ENCODE measurements at regions not wholly inside any gene's neighbourhood (a gene's known extent, or its start where the extent isn't known, plus 50 kb on each side); places are given as distances from the start of the nearest gene placed in this dataset.
"Not testable (repeated sequence)": the region's sequence is repeated elsewhere in the genome, so short reads cannot be mapped to it uniquely, and the experiment has no call there.

- H3K36me3 ChIP-seq (ENCODE audit: control insufficient read depth, low read depth, low read length); H3K4me1 ChIP-seq (ENCODE audit: control insufficient read depth, low read depth, low read length); H3K9me3 ChIP-seq (ENCODE audit: control insufficient read depth, low read depth, low read length); H3K27ac ChIP-seq (ENCODE audit: low read length); H3K27me3 ChIP-seq (ENCODE audit: control insufficient read depth, insufficient read depth, low read length); H3K9ac ChIP-seq (ENCODE audit: low read length); H3K4me3 ChIP-seq (ENCODE audit: low read length): not testable (repeated sequence)
These were observed 1290.6 kb upstream of the EYS start for GRCh38 chr6:66997579-66997978.

GRCh38 chr6:66995669-66996068 is 1288.6 kb upstream of the EYS start:
- H3K4me3 ChIP-seq (ENCODE audit: low read length) = no peak overlapping the region
- no peaks in the 10 kb centered on the region for H3K27me3 ChIP-seq (ENCODE audit: control insufficient read depth, insufficient read depth, low read length)
- no peak overlapping the region for H3K27ac ChIP-seq (ENCODE audit: low read length)
- no peaks in the 10 kb centered on the region for H3K4me1 ChIP-seq (ENCODE audit: control insufficient read depth, low read depth, low read length)
- H3K9me3 ChIP-seq (ENCODE audit: control insufficient read depth, low read depth, low read length) = peaks cover 3% of the 10 kb centered on the region
- no peaks in the 10 kb centered on the region for H3K36me3 ChIP-seq (ENCODE audit: control insufficient read depth, low read depth, low read length)
- no peak overlapping the region for H3K9ac ChIP-seq (ENCODE audit: low read length)

- H3K27me3 ChIP-seq (ENCODE audit: control insufficient read depth, insufficient read depth, low read length); H3K4me3 ChIP-seq (ENCODE audit: low read length); H3K9me3 ChIP-seq (ENCODE audit: control insufficient read depth, low read depth, low read length); H3K36me3 ChIP-seq (ENCODE audit: control insufficient read depth, low read depth, low read length); H3K4me1 ChIP-seq (ENCODE audit: control insufficient read depth, low read depth, low read length); H3K27ac ChIP-seq (ENCODE audit: low read length); H3K9ac ChIP-seq (ENCODE audit: low read length): not testable (repeated sequence)
These were observed 1286.7 kb upstream of the EYS start for GRCh38 chr6:66993708-66994107.

- Histone ChIP-seq H3K9ac (ENCODE audit: low read length) (no peak overlapping the region), H3K4me1 (ENCODE audit: control insufficient read depth, low read depth, low read length) (no peaks in the 10 kb centered on the region), H3K36me3 (ENCODE audit: control insufficient read depth, low read depth, low read length) (no peaks in the 10 kb centered on the region), H3K9me3 (ENCODE audit: control insufficient read depth, low read depth, low read length) (peaks cover 12% of the 10 kb centered on the region), H3K27ac (ENCODE audit: low read length) (no peak overlapping the region), H3K27me3 (ENCODE audit: control insufficient read depth, insufficient read depth, low read length) (no peaks in the 10 kb centered on the region), H3K4me3 (ENCODE audit: low read length) (no peak overlapping the region)
These were observed 1286.2 kb upstream of the EYS start for GRCh38 chr6:66993272-66993671.

GRCh38 chr6:66992660-66993059 is 1285.6 kb upstream of the EYS start:
- Histone ChIP-seq H3K9ac (ENCODE audit: low read length) (no peak overlapping the region), H3K27ac (ENCODE audit: low read length) (no peak overlapping the region), H3K9me3 (ENCODE audit: control insufficient read depth, low read depth, low read length) (peaks cover 12% of the 10 kb centered on the region), H3K4me3 (ENCODE audit: low read length) (no peak overlapping the region), H3K36me3 (ENCODE audit: control insufficient read depth, low read depth, low read length) (no peaks in the 10 kb centered on the region), H3K4me1 (ENCODE audit: control insufficient read depth, low read depth, low read length) (no peaks in the 10 kb centered on the region), H3K27me3 (ENCODE audit: control insufficient read depth, insufficient read depth, low read length) (no peaks in the 10 kb centered on the region)

GRCh38 chr6:66986940-66987339 is 1279.9 kb upstream of the EYS start:
- Histone ChIP-seq H3K36me3 (ENCODE audit: control insufficient read depth, low read depth, low read length) (no peaks in the 10 kb centered on the region), H3K4me3 (ENCODE audit: low read length) (no peak overlapping the region), H3K9me3 (ENCODE audit: control insufficient read depth, low read depth, low read length) (peaks cover 12% of the 10 kb centered on the region), H3K9ac (ENCODE audit: low read length) (no peak overlapping the region), H3K27ac (ENCODE audit: low read length) (no peak overlapping the region), H3K27me3 (ENCODE audit: control insufficient read depth, insufficient read depth, low read length) (no peaks in the 10 kb centered on the region), H3K4me1 (ENCODE audit: control insufficient read depth, low read depth, low read length) (no peaks in the 10 kb centered on the region)

GRCh38 chr6:66985816-66986215 is 1278.8 kb upstream of the EYS start:
- Histone ChIP-seq H3K4me3 (ENCODE audit: low read length) (no peak overlapping the region), H3K36me3 (ENCODE audit: control insufficient read depth, low read depth, low read length) (no peaks in the 10 kb centered on the region), H3K4me1 (ENCODE audit: control insufficient read depth, low read depth, low read length) (no peaks in the 10 kb centered on the region), H3K27ac (ENCODE audit: low read length) (no peak overlapping the region), H3K27me3 (ENCODE audit: control insufficient read depth, insufficient read depth, low read length) (no peaks in the 10 kb centered on the region), H3K9ac (ENCODE audit: low read length) (no peak overlapping the region), H3K9me3 (ENCODE audit: control insufficient read depth, low read depth, low read length) (peaks cover 9% of the 10 kb centered on the region)

- H3K36me3 ChIP-seq (ENCODE audit: control insufficient read depth, low read depth, low read length) = no peaks in the 10 kb centered on the region
- no peak overlapping the region for H3K4me3 ChIP-seq (ENCODE audit: low read length)
- no peak overlapping the region for H3K9ac ChIP-seq (ENCODE audit: low read length)
- H3K9me3 ChIP-seq (ENCODE audit: control insufficient read depth, low read depth, low read length) = no peaks in the 10 kb centered on the region
- no peak overlapping the region for H3K27ac ChIP-seq (ENCODE audit: low read length)
- H3K4me1 ChIP-seq (ENCODE audit: control insufficient read depth, low read depth, low read length) = no peaks in the 10 kb centered on the region
- H3K27me3 ChIP-seq (ENCODE audit: control insufficient read depth, insufficient read depth, low read length) = no peaks in the 10 kb centered on the region
These were observed 1263.3 kb upstream of the EYS start for GRCh38 chr6:66970373-66970772.

- no peak overlapping the region for H3K4me3 ChIP-seq (ENCODE audit: low read length)
- no peaks in the 10 kb centered on the region for H3K4me1 ChIP-seq (ENCODE audit: control insufficient read depth, low read depth, low read length)
- H3K36me3 ChIP-seq (ENCODE audit: control insufficient read depth, low read depth, low read length) = no peaks in the 10 kb centered on the region
- H3K27ac ChIP-seq (ENCODE audit: low read length) = no peak overlapping the region
- H3K9me3 ChIP-seq (ENCODE audit: control insufficient read depth, low read depth, low read length) = no peaks in the 10 kb centered on the region
- H3K27me3 ChIP-seq (ENCODE audit: control insufficient read depth, insufficient read depth, low read length) = no peaks in the 10 kb centered on the region
- no peak overlapping the region for H3K9ac ChIP-seq (ENCODE audit: low read length)
These were observed 1258.2 kb upstream of the EYS start for GRCh38 chr6:66965227-66965626.

- H3K9ac ChIP-seq (ENCODE audit: low read length) = no peak overlapping the region
- no peaks in the 10 kb centered on the region for H3K9me3 ChIP-seq (ENCODE audit: control insufficient read depth, low read depth, low read length)
- no peaks in the 10 kb centered on the region for H3K27me3 ChIP-seq (ENCODE audit: control insufficient read depth, insufficient read depth, low read length)
- H3K36me3 ChIP-seq (ENCODE audit: control insufficient read depth, low read depth, low read length) = no peaks in the 10 kb centered on the region
- H3K4me1 ChIP-seq (ENCODE audit: control insufficient read depth, low read depth, low read length) = no peaks in the 10 kb centered on the region
- no peak overlapping the region for H3K27ac ChIP-seq (ENCODE audit: low read length)
- H3K4me3 ChIP-seq (ENCODE audit: low read length) = no peak overlapping the region
These were observed 1257.2 kb upstream of the EYS start for GRCh38 chr6:66964216-66964615.

- no peak overlapping the region for H3K9ac ChIP-seq (ENCODE audit: low read length)
- H3K36me3 ChIP-seq (ENCODE audit: control insufficient read depth, low read depth, low read length) = no peaks in the 10 kb centered on the region
- H3K27ac ChIP-seq (ENCODE audit: low read length) = no peak overlapping the region
- no peaks in the 10 kb centered on the region for H3K4me1 ChIP-seq (ENCODE audit: control insufficient read depth, low read depth, low read length)
- H3K9me3 ChIP-seq (ENCODE audit: control insufficient read depth, low read depth, low read length) = no peaks in the 10 kb centered on the region
- H3K4me3 ChIP-seq (ENCODE audit: low read length) = no peak overlapping the region
- H3K27me3 ChIP-seq (ENCODE audit: control insufficient read depth, insufficient read depth, low read length) = no peaks in the 10 kb centered on the region
These were observed 1255.1 kb upstream of the EYS start for GRCh38 chr6:66962082-66962481.

GRCh38 chr6:66961191-66961590 is 1254.2 kb upstream of the EYS start:
- Histone ChIP-seq H3K27ac (ENCODE audit: low read length) (no peak overlapping the region), H3K27me3 (ENCODE audit: control insufficient read depth, insufficient read depth, low read length) (no peaks in the 10 kb centered on the region), H3K9me3 (ENCODE audit: control insufficient read depth, low read depth, low read length) (no peaks in the 10 kb centered on the region), H3K9ac (ENCODE audit: low read length) (no peak overlapping the region), H3K36me3 (ENCODE audit: control insufficient read depth, low read depth, low read length) (no peaks in the 10 kb centered on the region), H3K4me3 (ENCODE audit: low read length) (no peak overlapping the region), H3K4me1 (ENCODE audit: control insufficient read depth, low read depth, low read length) (no peaks in the 10 kb centered on the region)

Data from iPS-18a (cell line).